Uterus (tissue), 3 donors: ENCODE measurements at regions not wholly inside any gene's neighbourhood (a gene's known extent, or its start where the extent isn't known, plus 50 kb on each side); places are given as distances from the start of the nearest gene placed in this dataset.

Source experiments
- DNase-seq, 2 donors: peaks; one replicate each; pipeline ENCODE4 v3.0.0-alpha.2; 2019 to 2020
- H3K27ac ChIP-seq, 2 donors: fragments of 200-600 bp; sonication (generic); 1 replicate in 1 of 2; 2 replicates in 1 of 2; pipeline ENCODE4 v1.5.1; 2016 to 2018
- H3K27me3 ChIP-seq, 2 donors: fragments of 200-600 bp; sonication (generic); one replicate each; pipeline ENCODE4 v1.5.1; 2018 to 2019; ENCODE audit warnings: control low read depth in 1 of 2
- H3K36me3 ChIP-seq, 2 donors: fragments of 200-600 bp; sonication (generic); one replicate each; pipeline ENCODE4 v1.5.1; 2019; ENCODE audit warnings: control low read depth in 1 of 2
- H3K4me1 ChIP-seq, 2 donors: fragments of 200-600 bp; sonication (generic); one replicate each; pipeline ENCODE4 v1.5.1; 2018 to 2019; ENCODE audit warnings: control low read depth in 1 of 2
- H3K4me3 ChIP-seq, 2 donors: fragments of 200-600 bp; sonication (generic); 1 replicate in 1 of 2; 2 replicates in 1 of 2; pipeline ENCODE4 v1.5.1; 2018 to 2019; ENCODE audit warnings: mild to moderate bottlenecking in 1 of 2
- H3K9me3 ChIP-seq, 2 donors: fragments of 200-600 bp; sonication (generic); one replicate each; pipeline ENCODE4 v1.5.1; 2019; ENCODE audit warnings: control low read depth in 1 of 2
- POLR2A ChIP-seq, 2 donors: fragments of 450-650 bp; IDR thresholded peaks; one replicate each; pipeline ENCODE4 v1.6.1; 2016; ENCODE audit warnings: antibody characterized with exemption in 2 of 2, mild to moderate bottlenecking in 1 of 2, moderate library complexity in 1 of 2
- intact Hi-C: fragments of 100-400 bp; cut with DNase I; formaldehyde crosslinking; loops from one replicate; pipeline ENCODE4 v1.15.1; 2023; ENCODE audit warnings: low total_unique reads
- TF ChIP-seq, protein P1 (sequence below), 4 experiments: fragments of 200-600 bp in 2 of 4; fragments of 450-650 bp in 2 of 4; sonication (generic) in 2 of 4; IDR thresholded peaks; one replicate each; pipeline ENCODE4 v1.5.1; 2016 to 2019; ENCODE audit warnings: antibody characterized with exemption in 4 of 4, mild to moderate bottlenecking in 2 of 4, moderate library complexity in 1 of 4
- donor health status: DM: yes; HTN: yes; CAD: no.

DNA sequence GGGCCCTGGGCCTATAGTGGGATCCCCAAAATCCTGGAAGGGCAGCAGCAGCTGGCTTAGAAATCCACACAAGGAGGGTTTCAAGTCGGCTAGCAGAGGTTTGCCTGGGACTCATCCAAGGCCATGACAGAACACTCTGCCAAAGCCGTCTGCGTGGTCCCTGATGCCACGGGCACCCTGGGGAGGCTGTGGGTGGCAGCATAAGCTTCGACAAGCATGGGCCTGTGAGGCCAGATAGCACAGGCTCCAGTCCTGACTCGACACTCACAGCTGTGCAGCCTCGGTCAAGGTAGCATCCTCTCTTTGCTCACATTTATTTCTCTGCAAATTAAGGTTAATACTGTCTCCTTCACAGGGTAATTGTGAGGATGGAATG is 138.3 kb downstream of the JCAD start:
- H3K9me3 ChIP-seq = no peaks in the 10 kb centered on the region
- DNase-seq = no peak
- no peak for TF ChIP-seq POLR2A (IDR thresholded peaks at IDR 0.05)
- TF ChIP-seq, protein P1, sequence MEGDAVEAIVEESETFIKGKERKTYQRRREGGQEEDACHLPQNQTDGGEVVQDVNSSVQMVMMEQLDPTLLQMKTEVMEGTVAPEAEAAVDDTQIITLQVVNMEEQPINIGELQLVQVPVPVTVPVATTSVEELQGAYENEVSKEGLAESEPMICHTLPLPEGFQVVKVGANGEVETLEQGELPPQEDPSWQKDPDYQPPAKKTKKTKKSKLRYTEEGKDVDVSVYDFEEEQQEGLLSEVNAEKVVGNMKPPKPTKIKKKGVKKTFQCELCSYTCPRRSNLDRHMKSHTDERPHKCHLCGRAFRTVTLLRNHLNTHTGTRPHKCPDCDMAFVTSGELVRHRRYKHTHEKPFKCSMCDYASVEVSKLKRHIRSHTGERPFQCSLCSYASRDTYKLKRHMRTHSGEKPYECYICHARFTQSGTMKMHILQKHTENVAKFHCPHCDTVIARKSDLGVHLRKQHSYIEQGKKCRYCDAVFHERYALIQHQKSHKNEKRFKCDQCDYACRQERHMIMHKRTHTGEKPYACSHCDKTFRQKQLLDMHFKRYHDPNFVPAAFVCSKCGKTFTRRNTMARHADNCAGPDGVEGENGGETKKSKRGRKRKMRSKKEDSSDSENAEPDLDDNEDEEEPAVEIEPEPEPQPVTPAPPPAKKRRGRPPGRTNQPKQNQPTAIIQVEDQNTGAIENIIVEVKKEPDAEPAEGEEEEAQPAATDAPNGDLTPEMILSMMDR (IDR thresholded peaks at IDR 0.05) = no peak
- H3K27ac ChIP-seq = no peak overlapping the region
- H3K27me3 ChIP-seq = no peaks in the 10 kb centered on the region
- H3K4me1 ChIP-seq = no peaks in the 10 kb centered on the region
- no peak overlapping the region for H3K4me3 ChIP-seq
- intact Hi-C loops = no loop called here
- H3K36me3 ChIP-seq = no peaks in the 10 kb centered on the region

DNA sequence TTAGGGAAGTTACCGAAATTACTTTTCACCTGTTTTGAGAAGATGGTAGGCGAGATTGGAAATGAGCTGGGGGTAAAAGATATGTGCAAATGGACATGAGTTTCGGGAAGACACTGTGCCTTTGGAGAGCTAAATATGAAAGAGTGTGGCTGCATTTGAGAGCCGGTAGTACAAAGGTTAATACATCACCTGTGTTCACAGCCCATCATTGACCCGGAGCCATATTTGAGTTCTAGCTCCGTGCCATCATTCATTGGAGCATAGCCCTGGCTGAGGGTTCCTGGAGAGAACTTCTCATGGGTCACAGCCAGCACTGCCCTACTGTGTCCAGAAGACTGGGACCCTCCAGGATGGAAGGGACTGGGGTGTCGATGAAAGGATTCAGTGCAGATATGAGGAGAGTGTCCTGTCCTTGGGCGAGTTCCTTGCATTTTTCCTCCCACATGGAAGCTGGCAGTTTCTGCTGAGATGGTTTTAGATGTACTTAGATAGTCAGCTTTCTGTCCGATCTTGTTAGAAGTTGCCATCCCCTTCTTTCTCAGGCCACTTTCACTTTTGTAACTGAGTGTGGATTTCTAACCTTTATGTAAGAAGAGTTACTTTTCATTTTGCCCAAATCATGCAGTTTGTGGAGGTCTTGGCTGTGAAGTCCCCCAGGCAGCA is 138.8 kb downstream of the JCAD start:
- Histone ChIP-seq H3K27me3 (no peaks in the 10 kb centered on the region), H3K36me3 (no peaks in the 10 kb centered on the region), H3K27ac (no peak overlapping the region), H3K4me3 (no peak overlapping the region), H3K4me1 (no peaks in the 10 kb centered on the region), H3K9me3 (no peaks in the 10 kb centered on the region)
- intact Hi-C loops = no loop called here
- DNase-seq = no peak
- no peak for TF ChIP-seq POLR2A (IDR thresholded peaks at IDR 0.05)
- TF ChIP-seq, protein P1 (IDR thresholded peaks at IDR 0.05) = no peak

DNA sequence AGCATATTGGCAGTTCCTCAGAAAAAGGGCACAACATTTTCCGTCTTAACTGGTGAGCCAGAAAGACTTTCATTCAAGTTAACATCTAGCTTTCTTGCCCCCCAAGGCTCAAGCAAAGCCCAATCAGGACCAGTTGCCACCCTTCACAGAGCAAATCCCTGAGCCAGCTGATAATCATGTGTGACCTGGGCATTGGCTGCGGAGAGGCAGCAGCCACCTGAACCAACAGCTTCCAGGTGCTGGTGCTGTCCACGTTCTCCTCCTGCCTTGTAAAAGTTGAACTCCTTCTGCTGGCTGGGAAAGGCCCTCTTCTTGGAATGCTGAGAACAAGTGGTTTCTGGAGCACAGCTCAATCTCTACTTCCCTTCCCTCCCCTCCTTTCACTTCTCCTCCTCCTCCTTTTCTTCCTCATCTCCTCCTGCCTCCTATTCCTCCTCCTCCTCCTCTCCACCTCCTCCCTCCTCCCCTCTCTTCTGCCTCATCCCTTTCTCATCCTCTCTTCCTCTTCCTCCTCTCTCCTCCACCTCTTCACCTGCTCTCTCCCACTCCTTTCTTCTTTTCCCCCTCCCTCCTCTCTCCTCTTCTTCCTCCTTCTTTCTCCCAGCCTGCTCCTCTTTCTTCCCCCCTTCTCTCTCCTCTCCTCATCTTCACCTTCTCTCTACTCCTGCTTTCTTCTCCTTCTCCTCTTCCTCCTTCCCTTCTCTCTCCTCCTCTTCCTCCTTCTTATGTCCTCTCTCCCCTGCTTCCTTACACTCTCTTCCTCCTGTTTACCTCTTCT is 140.6 kb downstream of the JCAD start:
- no peak for DNase-seq
- Histone ChIP-seq H3K27me3 (no peaks in the 10 kb centered on the region), H3K27ac (no peak overlapping the region), H3K36me3 (no peaks in the 10 kb centered on the region), H3K9me3 (no peaks in the 10 kb centered on the region), H3K4me3 (no peak overlapping the region), H3K4me1 (no peaks in the 10 kb centered on the region)
- TF ChIP-seq, protein P1 (IDR thresholded peaks at IDR 0.05) = no peak
- TF ChIP-seq POLR2A (IDR thresholded peaks at IDR 0.05) = no peak
- intact Hi-C loops = no loop called here

DNA sequence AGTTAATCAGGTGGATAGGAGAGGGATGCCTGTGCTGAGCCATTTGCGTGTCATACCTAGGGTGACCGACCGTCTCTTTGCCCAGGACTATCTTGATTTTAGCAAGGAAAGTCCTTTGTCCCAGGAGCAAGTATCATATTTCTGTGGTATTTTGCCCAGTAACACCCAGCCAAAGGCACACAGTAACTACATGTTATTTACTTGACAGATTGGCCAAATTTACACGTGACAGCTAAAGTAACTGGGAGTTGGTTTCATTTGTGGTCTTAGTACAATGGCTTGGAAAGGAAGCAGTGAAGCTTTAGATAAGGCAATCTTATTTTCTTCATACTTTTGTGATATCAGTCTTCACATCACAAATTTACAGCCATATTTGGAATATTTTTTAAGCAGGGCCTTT is 142.1 kb downstream of the JCAD start:
- TF ChIP-seq POLR2A (IDR thresholded peaks at IDR 0.05) = no peak
- TF ChIP-seq, protein P1 (IDR thresholded peaks at IDR 0.05) = no peak
- intact Hi-C loops = no loop called here
- H3K27ac ChIP-seq = no peak overlapping the region

DNA sequence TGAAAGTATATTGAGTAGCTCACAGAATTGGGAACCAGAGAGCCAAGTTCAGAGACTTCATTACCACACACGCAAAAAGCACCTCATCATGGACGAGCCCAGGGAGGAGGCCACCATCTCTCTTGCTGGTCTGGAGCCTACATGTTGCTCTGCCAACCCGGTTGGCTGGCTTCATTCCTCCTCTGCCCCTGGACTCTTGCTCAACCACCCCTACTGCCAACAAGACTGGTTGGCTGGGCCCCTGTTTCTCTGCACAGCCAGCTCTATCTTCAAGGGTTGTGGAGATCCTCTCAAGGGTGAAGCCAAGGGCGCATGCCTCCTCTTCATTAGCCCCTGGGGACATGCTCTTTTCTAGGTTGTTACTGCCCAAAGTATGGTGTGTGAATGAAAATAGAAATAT is 142.7 kb downstream of the JCAD start:
- intact Hi-C loops = no loop called here
- no peaks in the 10 kb centered on the region for H3K36me3 ChIP-seq
- H3K4me1 ChIP-seq = no peaks in the 10 kb centered on the region
- H3K27me3 ChIP-seq = no peaks in the 10 kb centered on the region
- no peak overlapping the region for H3K27ac ChIP-seq
- TF ChIP-seq POLR2A (IDR thresholded peaks at IDR 0.05) = no peak
- TF ChIP-seq, protein P1 (IDR thresholded peaks at IDR 0.05) = no peak
- no peak for DNase-seq
- no peak overlapping the region for H3K4me3 ChIP-seq
- no peaks in the 10 kb centered on the region for H3K9me3 ChIP-seq

More for the DNA sequence above, 142.1 kb downstream of the JCAD start:
- Histone ChIP-seq H3K27me3 (no peaks in the 10 kb centered on the region), H3K4me1 (no peaks in the 10 kb centered on the region), H3K36me3 (no peaks in the 10 kb centered on the region), H3K4me3 (no peak overlapping the region), H3K9me3 (no peaks in the 10 kb centered on the region)
- no peak for DNase-seq
